Keratinocyte (primary cell): ENCODE measurements at regions not wholly inside any gene's neighbourhood (a gene's known extent, or its start where the extent isn't known, plus 50 kb on each side); places are given as distances from the start of the nearest gene placed in this dataset.

Experiments
- DNase-seq: peaks from one replicate; pipeline ENCODE4 v3.0.0-alpha.2; 2011; ENCODE audit warnings: low read depth, missing footprints, low spot score
- FAIRE-seq: peaks from 2 replicates; lab custom pipeline; 2011; peaks lifted over from hg19 to GRCh38; lab: Jason Lieb, UNC
- H2AFZ ChIP-seq: 2 replicates; pipeline ENCODE4 v1.6.0; 2012; ENCODE audit warnings: low read length, control low read depth, inconsistent platforms; ENCODE audit not compliant: control insufficient read depth
- H3K27ac ChIP-seq: 2 replicates; pipeline ENCODE4 v1.5.1; 2011; ENCODE audit warnings: low read length; ENCODE audit not compliant: control insufficient read depth, insufficient read depth
- H3K27me3 ChIP-seq: 3 replicates; pipeline ENCODE4 v1.6.0; 2011; ENCODE audit warnings: low read length; ENCODE audit not compliant: control insufficient read depth, insufficient read depth; ENCODE audit errors: extremely low read depth
- H3K36me3 ChIP-seq, 2 experiments: 2 replicates in 1 of 2; 3 replicates in 1 of 2; pipeline ENCODE4 v1.5.1; 2011; ENCODE audit warnings: low read length in 2 of 2, mild to moderate bottlenecking in 1 of 2; ENCODE audit not compliant: control insufficient read depth in 2 of 2, insufficient read depth in 2 of 2; ENCODE audit errors: extremely low read depth in 1 of 2
- H3K4me1 ChIP-seq: 3 replicates; pipeline ENCODE4 v1.5.1; 2011; ENCODE audit warnings: low read length; ENCODE audit not compliant: control insufficient read depth, insufficient read depth; ENCODE audit errors: extremely low read depth
- H3K4me2 ChIP-seq: 3 replicates; pipeline ENCODE4 v1.6.0; 2011; ENCODE audit warnings: low read depth, low read length; ENCODE audit not compliant: control insufficient read depth, insufficient read depth; ENCODE audit errors: extremely low read depth
- H3K4me3 ChIP-seq, 3 experiments: fragments of 200-600 bp in 1 of 3; sonication (generic) in 1 of 3; 2 replicates in 2 of 3; 3 replicates in 1 of 3; pipeline ENCODE4 v1.5.1; 2011 to 2016; ENCODE audit warnings: low read length in 3 of 3, mild to moderate bottlenecking in 3 of 3, control low read depth in 2 of 3, inconsistent platforms in 1 of 3, low read depth in 1 of 3, mixed read lengths in 1 of 3, mixed run types in 1 of 3, moderate library complexity in 1 of 3; ENCODE audit not compliant: control insufficient read depth in 2 of 3, insufficient read depth in 2 of 3; ENCODE audit errors: extremely low read depth in 1 of 3
- H3K79me2 ChIP-seq: 2 replicates; pipeline ENCODE4 v1.6.0; 2012; ENCODE audit warnings: low read length; ENCODE audit not compliant: control insufficient read depth, insufficient read depth
- H3K9ac ChIP-seq: 3 replicates; pipeline ENCODE4 v1.6.0; 2011; ENCODE audit warnings: low read length; ENCODE audit not compliant: control insufficient read depth, insufficient read depth; ENCODE audit errors: extremely low read depth
- H3K9me1 ChIP-seq: 3 replicates; pipeline ENCODE4 v1.6.0; 2011; ENCODE audit warnings: low read length; ENCODE audit not compliant: control insufficient read depth, insufficient read depth; ENCODE audit errors: extremely low read depth
- H3K9me3 ChIP-seq: 2 replicates; pipeline ENCODE4 v1.5.1; 2012; ENCODE audit warnings: low read depth, low read length; ENCODE audit not compliant: control insufficient read depth
- H4K20me1 ChIP-seq: 3 replicates; pipeline ENCODE4 v1.6.0; 2011; ENCODE audit warnings: low read length; ENCODE audit not compliant: control insufficient read depth, insufficient read depth; ENCODE audit errors: extremely low read depth
- CTCF ChIP-seq, 3 experiments: IDR thresholded peaks in 1 of 3; conservative IDR thresholded peaks in 1 of 3; optimal IDR thresholded peaks in 1 of 3; 2 replicates in 2 of 3; 3 replicates in 1 of 3; pipeline versions ENCODE3 to v1.5.1; 2011; ENCODE audit warnings: low read length in 3 of 3, mild to moderate bottlenecking in 3 of 3, moderate library complexity in 2 of 3, control low read depth in 1 of 3, inconsistent platforms in 1 of 3; ENCODE audit not compliant: insufficient read depth in 2 of 3; ENCODE audit errors: extremely low read depth in 1 of 3
- EZH2 ChIP-seq: IDR thresholded peaks from one replicate; pipeline ENCODE4 v1.6.1; 2012; ENCODE audit warnings: inconsistent platforms, mild to moderate bottlenecking, low read length, moderate library complexity
- dilution Hi-C: fragments of 300-500 bp; cut with MboI; formaldehyde crosslinking; loops from one replicate; pipeline ENCODE4 v1.7.0; 2020; ENCODE audit warnings: low sequenced_read_pairs; ENCODE audit not compliant: extremely low pct_ligation_motif_present

- no peak for FAIRE-seq
Measured at GRCh38 chr3:46141813-46142212, 66.3 kb downstream of the CCR1 start.

GRCh38 chr3:46138581-46138980 is 69.5 kb downstream of the CCR1 start:
- no peak for FAIRE-seq
- dilution Hi-C loops = no loop called here

More at GRCh38 chr3:46141813-46142212, 66.3 kb downstream of the CCR1 start:
- Histone ChIP-seq H3K27me3 (no peaks in the 10 kb centered on the region), H3K4me3 (no peak overlapping the region), H3K9ac (no peak overlapping the region), H3K79me2 (no peaks in the 10 kb centered on the region), H2AFZ (no peak overlapping the region), H3K4me2 (no peak overlapping the region), H3K4me1 (no peaks in the 10 kb centered on the region), H4K20me1 (no peaks in the 10 kb centered on the region), H3K9me3 (no peaks in the 10 kb centered on the region), H3K27ac (no peak overlapping the region), H3K36me3 (no peaks in the 10 kb centered on the region), H3K9me1 (no peaks in the 10 kb centered on the region)
- TF ChIP-seq EZH2 (no peak), CTCF (optimal IDR thresholded peaks at IDR 0.05 in 1 of 3, IDR thresholded peaks at IDR 0.05 in 1 of 3, conservative IDR thresholded peaks at IDR 0.05 in 1 of 3; ENCODE audit: extremely low read depth in 1 of 3, insufficient read depth in 2 of 3, low read length in 3 of 3) (no peak)
- no peak for DNase-seq
- dilution Hi-C loops = no loop called here

More at GRCh38 chr3:46138581-46138980, 69.5 kb downstream of the CCR1 start:
- Histone ChIP-seq H3K4me1 (no peaks in the 10 kb centered on the region), H2AFZ (no peak overlapping the region), H3K4me2 (no peak overlapping the region), H4K20me1 (no peaks in the 10 kb centered on the region), H3K9me3 (no peaks in the 10 kb centered on the region), H3K9me1 (no peaks in the 10 kb centered on the region), H3K4me3 (no peak overlapping the region), H3K79me2 (no peaks in the 10 kb centered on the region), H3K9ac (no peak overlapping the region), H3K36me3 (no peaks in the 10 kb centered on the region), H3K27ac (no peak overlapping the region), H3K27me3 (no peaks in the 10 kb centered on the region)
- TF ChIP-seq CTCF (optimal IDR thresholded peaks at IDR 0.05 in 1 of 3, IDR thresholded peaks at IDR 0.05 in 1 of 3, conservative IDR thresholded peaks at IDR 0.05 in 1 of 3; ENCODE audit: extremely low read depth in 1 of 3, insufficient read depth in 2 of 3, low read length in 3 of 3) = no peak
- TF ChIP-seq EZH2 = no peak
- DNase-seq = no peak
